ENCODE measurements at regions not wholly inside any gene's neighbourhood (a gene's known extent, or its start where the extent isn't known, plus 50 kb on each side); places are given as distances from the start of the nearest gene placed in this dataset.

GRCh38 chr2:235264121-235264493 lies 229.7 kb upstream of the AGAP1 start:
- no peak for DNase-seq (ENCODE audit: low read depth)

- no peak for DNase-seq (ENCODE audit: low read depth)
Observed at GRCh38 chr2:235264512-235264911, 229.3 kb upstream of the AGAP1 start.

- DNase-seq (ENCODE audit: low read depth), result no peak
Observed at GRCh38 chr2:235265348-235265965, 228.4 kb upstream of the AGAP1 start.

GRCh38 chr2:235267251-235267650 lies 226.6 kb upstream of the AGAP1 start:
- DNase-seq (ENCODE audit: low read depth), result no peak

- DNase-seq (ENCODE audit: low read depth), result no peak
Observed at GRCh38 chr2:235268535-235268934, 225.3 kb upstream of the AGAP1 start.

GRCh38 chr2:235270291-235270690 lies 223.6 kb upstream of the AGAP1 start:
- no peak for DNase-seq (ENCODE audit: low read depth)

- DNase-seq (ENCODE audit: low read depth), result no peak
Observed at GRCh38 chr2:235270956-235271355, 222.9 kb upstream of the AGAP1 start.

GRCh38 chr2:235271936-235272335 lies 221.9 kb upstream of the AGAP1 start:
- DNase-seq (ENCODE audit: low read depth), result no peak

GRCh38 chr2:235274023-235274422 lies 219.8 kb upstream of the AGAP1 start:
- DNase-seq (ENCODE audit: low read depth), result no peak

GRCh38 chr2:235277485-235277884 lies 216.4 kb upstream of the AGAP1 start:
- no peak for DNase-seq (ENCODE audit: low read depth)

GRCh38 chr2:235278771-235279355 lies 215.0 kb upstream of the AGAP1 start:
- no peak for DNase-seq (ENCODE audit: low read depth)

- DNase-seq (ENCODE audit: low read depth), result no peak
Observed at GRCh38 chr2:235279965-235280364, 213.9 kb upstream of the AGAP1 start.

GRCh38 chr2:235283246-235283645 lies 210.6 kb upstream of the AGAP1 start:
- DNase-seq (ENCODE audit: low read depth), result no peak

- no peak for DNase-seq (ENCODE audit: low read depth)
Observed at GRCh38 chr2:235286622-235287374, 207.0 kb upstream of the AGAP1 start.

- no peak for DNase-seq (ENCODE audit: low read depth)
Observed at GRCh38 chr2:235287375-235287733, 206.5 kb upstream of the AGAP1 start.

GRCh38 chr2:235291461-235291860 lies 202.4 kb upstream of the AGAP1 start:
- no peak for DNase-seq (ENCODE audit: low read depth)

- DNase-seq (ENCODE audit: low read depth), result no peak
Observed at GRCh38 chr2:235293061-235293460, 200.8 kb upstream of the AGAP1 start.

- no peak for DNase-seq (ENCODE audit: low read depth)
Observed at GRCh38 chr2:235295831-235296230, 198.0 kb upstream of the AGAP1 start.

- DNase-seq (ENCODE audit: low read depth), result no peak
Observed at GRCh38 chr2:235300368-235301201, 193.3 kb upstream of the AGAP1 start.

GRCh38 chr2:235301202-235302076 lies 192.4 kb upstream of the AGAP1 start:
- no peak for DNase-seq (ENCODE audit: low read depth)

GRCh38 chr2:235302263-235302662 lies 191.6 kb upstream of the AGAP1 start:
- DNase-seq (ENCODE audit: low read depth), result no peak

Measured in stimulated activated CD8-positive, alpha-beta memory T cell treated with anti-CD3 and anti-CD28 coated beads, Interleukin-15, amount 100 ng/mL, for 1 hour (primary cell).